Hepatocyte (in vitro differentiated cells): ENCODE measurements at regions not wholly inside any gene's neighbourhood (a gene's known extent, or its start where the extent isn't known, plus 50 kb on each side); places are given as distances from the start of the nearest gene placed in this dataset.

Source experiments
- DNase-seq: peaks from one replicate; pipeline ENCODE4 v3.0.0-alpha.2; 2016; ENCODE audit warnings: low spot score
- H2AFZ ChIP-seq: fragments of 200-600 bp; sonication (generic); 2 replicates; pipeline ENCODE4 v1.6.0; 2016; ENCODE audit warnings: antibody characterized with exemption, mild to moderate bottlenecking
- H3K27ac ChIP-seq: fragments of 200-600 bp; sonication (generic); 2 replicates; pipeline ENCODE4 v1.5.1; 2016; ENCODE audit warnings: mild to moderate bottlenecking
- H3K27me3 ChIP-seq: fragments of 200-600 bp; sonication (generic); 2 replicates; pipeline ENCODE4 v1.6.1; 2016
- H3K36me3 ChIP-seq: fragments of 200-600 bp; sonication (generic); replicated peaks from 2 replicates; pipeline ENCODE4 v1.5.1; 2016; ENCODE audit warnings: low read depth; ENCODE audit not compliant: insufficient read depth
- H3K4me1 ChIP-seq: fragments of 200-600 bp; sonication (generic); 2 replicates; pipeline ENCODE4 v1.5.1; 2016; ENCODE audit warnings: mild to moderate bottlenecking, moderate library complexity; ENCODE audit not compliant: insufficient read depth
- H3K4me2 ChIP-seq: fragments of 200-600 bp; sonication (generic); 2 replicates; pipeline ENCODE4 v1.6.0; 2016
- H3K4me3 ChIP-seq: fragments of 200-600 bp; sonication (generic); 2 replicates; pipeline ENCODE4 v1.5.1; 2016; ENCODE audit warnings: mild to moderate bottlenecking
- H3K79me2 ChIP-seq: fragments of 200-600 bp; sonication (generic); 2 replicates; pipeline ENCODE4 v1.6.0; 2017; ENCODE audit warnings: mild to moderate bottlenecking
- H3K9me2 ChIP-seq: fragments of 200-600 bp; sonication (generic); replicated peaks from 2 replicates; pipeline ENCODE4 v1.6.0; 2017; ENCODE audit warnings: mild to moderate bottlenecking; ENCODE audit not compliant: insufficient read depth
- H3K9me3 ChIP-seq: fragments of 200-600 bp; sonication (generic); 2 replicates; pipeline ENCODE4 v1.5.1; 2016; ENCODE audit warnings: low read depth, mild to moderate bottlenecking
- H4K20me1 ChIP-seq: fragments of 200-600 bp; sonication (generic); 2 replicates; pipeline ENCODE4 v1.6.0; 2016; ENCODE audit warnings: mild to moderate bottlenecking; ENCODE audit not compliant: insufficient read depth, poor library complexity, severe bottlenecking
- CTCF ChIP-seq: fragments of 200-600 bp; sonication (generic); IDR thresholded peaks from 2 replicates; pipeline ENCODE4 v1.5.1; 2016; ENCODE audit warnings: antibody characterized with exemption, mild to moderate bottlenecking; ENCODE audit not compliant: poor library complexity
- EZH2 ChIP-seq: fragments of 200-600 bp; sonication (generic); IDR thresholded peaks from 2 replicates; pipeline ENCODE4 v1.6.1; 2016; ENCODE audit warnings: antibody characterized with exemption, mild to moderate bottlenecking, borderline replicate concordance
- EZH2phosphoT487 ChIP-seq: fragments of 200-600 bp; sonication (generic); IDR thresholded peaks from one replicate; pipeline ENCODE4 v1.6.1; 2018; ENCODE audit warnings: antibody characterized with exemption, mild to moderate bottlenecking, low read depth, moderate library complexity; ENCODE audit not compliant: unreplicated experiment, severe bottlenecking
- WGBS: methylation state at CpG from one replicate; pipeline ENCODE4 v1.1.6; 2016; ENCODE audit warnings: low lambda C conversion rate; ENCODE audit errors: missing lambda C conversion rate; 5-methylcytosine and 5-hydroxymethylcytosine counted together

GRCh38 chr1:29599071-29599470 is 362.7 kb downstream of the PTPRU start:
- Histone ChIP-seq H4K20me1 (no peaks in the 10 kb centered on the region), H3K4me2 (no peak overlapping the region), H3K4me3 (no peak overlapping the region), H3K9me3 (no peaks in the 10 kb centered on the region), H3K9me2 (no peaks in the 10 kb centered on the region), H3K27ac (no peak overlapping the region), H3K36me3 (no peaks in the 10 kb centered on the region), H3K4me1 (no peaks in the 10 kb centered on the region), H3K27me3 (no peaks in the 10 kb centered on the region), H3K79me2 (no peaks in the 10 kb centered on the region), H2AFZ (no peak overlapping the region)
- no peak for DNase-seq
- WGBS: 90% methylated on average over 5 of the region's 5 CpGs
- no peak for TF ChIP-seq EZH2
- TF ChIP-seq CTCF: no peak
- TF ChIP-seq EZH2phosphoT487: no peak

- Histone ChIP-seq H3K9me3 (no peaks in the 10 kb centered on the region), H4K20me1 (no peaks in the 10 kb centered on the region), H3K79me2 (no peaks in the 10 kb centered on the region), H3K4me3 (no peak overlapping the region), H2AFZ (no peak overlapping the region), H3K27ac (no peak overlapping the region), H3K27me3 (no peaks in the 10 kb centered on the region), H3K9me2 (no peaks in the 10 kb centered on the region), H3K4me2 (no peak overlapping the region), H3K4me1 (no peaks in the 10 kb centered on the region), H3K36me3 (no peaks in the 10 kb centered on the region)
- no peak for DNase-seq
- TF ChIP-seq EZH2: no peak
- WGBS: 68% methylated on average over 5 of the region's 5 CpGs
Observed at GRCh38 chr1:29597861-29598260, 361.5 kb downstream of the PTPRU start.

DNA sequence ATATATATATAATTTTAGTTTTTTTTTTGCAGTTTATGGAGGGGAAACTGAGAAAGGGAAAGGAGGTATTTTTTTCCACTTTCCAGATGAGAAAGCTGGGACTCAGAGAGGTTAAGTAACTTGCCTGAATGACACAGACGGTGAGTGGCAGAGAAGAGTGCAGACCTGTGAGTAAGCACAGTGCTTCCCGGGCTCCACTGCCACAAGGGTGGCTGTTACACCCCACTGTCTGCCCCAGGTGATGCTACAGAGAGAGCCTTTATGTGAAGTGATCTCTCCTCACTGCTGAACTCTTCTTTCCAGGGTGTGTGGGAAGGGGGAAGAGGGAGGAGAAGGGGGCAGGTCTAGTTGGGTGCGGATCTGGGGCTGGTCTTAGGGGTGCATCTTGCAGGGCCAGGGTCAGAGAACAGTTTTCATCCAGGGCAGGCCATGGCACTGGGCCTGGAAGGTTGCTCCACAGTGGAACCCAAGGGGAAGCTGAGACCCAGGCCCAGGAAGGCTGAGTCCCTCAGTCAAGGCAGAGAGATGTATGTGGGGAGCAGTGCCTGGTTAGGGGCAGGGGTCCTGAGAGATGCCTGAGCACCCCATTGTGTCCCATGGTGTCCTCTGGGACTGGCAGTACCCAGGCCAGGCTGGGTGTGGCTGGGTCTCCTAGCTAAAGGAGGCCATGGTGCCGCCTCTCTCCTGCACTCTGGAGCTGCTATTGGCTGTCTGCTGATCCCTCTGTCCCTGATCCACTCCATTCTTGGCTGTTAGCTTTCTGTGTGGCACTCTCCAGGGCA is 357.5 kb downstream of the PTPRU start:
- Histone ChIP-seq H3K4me2 (no peak overlapping the region), H3K9me3 (no peaks in the 10 kb centered on the region), H4K20me1 (no peaks in the 10 kb centered on the region), H3K9me2 (no peaks in the 10 kb centered on the region), H3K4me3 (no peak overlapping the region), H3K4me1 (no peaks in the 10 kb centered on the region), H3K36me3 (no peaks in the 10 kb centered on the region), H3K27ac (no peak overlapping the region), H3K79me2 (no peaks in the 10 kb centered on the region), H2AFZ (no peak overlapping the region), H3K27me3 (no peaks in the 10 kb centered on the region)
- 85% methylated on average over 4 of the region's 4 CpGs for WGBS
- DNase-seq: no peak
- TF ChIP-seq EZH2phosphoT487: no peak
- no peak for TF ChIP-seq CTCF
- TF ChIP-seq EZH2: no peak

- Histone ChIP-seq H3K4me2 (no peak overlapping the region), H3K27ac (no peak overlapping the region), H3K4me1 (no peaks in the 10 kb centered on the region), H3K27me3 (no peaks in the 10 kb centered on the region), H3K79me2 (no peaks in the 10 kb centered on the region), H3K4me3 (no peak overlapping the region), H2AFZ (no peak overlapping the region), H4K20me1 (no peaks in the 10 kb centered on the region), H3K9me3 (no peaks in the 10 kb centered on the region), H3K9me2 (no peaks in the 10 kb centered on the region), H3K36me3 (no peaks in the 10 kb centered on the region)
- no peak for DNase-seq
- TF ChIP-seq EZH2phosphoT487: no peak
- TF ChIP-seq EZH2: no peak
- TF ChIP-seq CTCF: no peak
- WGBS: 80% methylated on average over 5 of the region's 5 CpGs
Observed at GRCh38 chr1:29592731-29593130, 356.4 kb downstream of the PTPRU start.
